ENCODE measurements at regions not wholly inside any gene's neighbourhood (a gene's known extent, or its start where the extent isn't known, plus 50 kb on each side); places are given as distances from the start of the nearest gene placed in this dataset.

GRCh38 chr10:4132216-4132556 lies 347.2 kb upstream of the KLF6 start:
- no peak for DNase-seq

- peak; percentile 94 for DNase-seq
Measured at GRCh38 chr10:4131407-4132215, 346.6 kb upstream of the KLF6 start.

GRCh38 chr10:4130685-4131084 lies 345.7 kb upstream of the KLF6 start:
- DNase-seq: no peak

- DNase-seq: no peak
Measured at GRCh38 chr10:4129866-4130477, 345.0 kb upstream of the KLF6 start.

GRCh38 chr10:4127518-4128315 lies 342.7 kb upstream of the KLF6 start:
- no peak for DNase-seq

GRCh38 chr10:4125776-4126175 lies 340.8 kb upstream of the KLF6 start:
- DNase-seq: peak; percentile 58

- no peak for DNase-seq
Measured at GRCh38 chr10:4121502-4122380, 336.7 kb upstream of the KLF6 start.

GRCh38 chr10:4120096-4120853 lies 335.3 kb upstream of the KLF6 start:
- DNase-seq: no peak

GRCh38 chr10:4119107-4119506 lies 334.1 kb upstream of the KLF6 start:
- DNase-seq: no peak

GRCh38 chr10:4117604-4118003 lies 332.6 kb upstream of the KLF6 start:
- DNase-seq: no peak

GRCh38 chr10:4111643-4112042 lies 326.6 kb upstream of the KLF6 start:
- peak; percentile 43 for DNase-seq

- peak; percentile 86 for DNase-seq
Measured at GRCh38 chr10:4109469-4109868, 324.5 kb upstream of the KLF6 start.

GRCh38 chr10:4108693-4109092 lies 323.7 kb upstream of the KLF6 start:
- no peak for DNase-seq

GRCh38 chr10:4107285-4107851 lies 322.4 kb upstream of the KLF6 start:
- no peak for DNase-seq

GRCh38 chr10:4103603-4104002 lies 318.6 kb upstream of the KLF6 start:
- no peak for DNase-seq

GRCh38 chr10:4102802-4103344 lies 317.9 kb upstream of the KLF6 start:
- peak; percentile 4 for DNase-seq

GRCh38 chr10:4101918-4102654 lies 317.1 kb upstream of the KLF6 start:
- no peak for DNase-seq

- DNase-seq: no peak
Measured at GRCh38 chr10:4100380-4100779, 315.4 kb upstream of the KLF6 start.

- DNase-seq: no peak
Measured at GRCh38 chr10:4099202-4099601, 314.2 kb upstream of the KLF6 start.

GRCh38 chr10:4095166-4095917 lies 310.3 kb upstream of the KLF6 start:
- DNase-seq: no peak
